ENCODE measurements at regions not wholly inside any gene's neighbourhood (a gene's known extent, or its start where the extent isn't known, plus 50 kb on each side); places are given as distances from the start of the nearest gene placed in this dataset.

DNA sequence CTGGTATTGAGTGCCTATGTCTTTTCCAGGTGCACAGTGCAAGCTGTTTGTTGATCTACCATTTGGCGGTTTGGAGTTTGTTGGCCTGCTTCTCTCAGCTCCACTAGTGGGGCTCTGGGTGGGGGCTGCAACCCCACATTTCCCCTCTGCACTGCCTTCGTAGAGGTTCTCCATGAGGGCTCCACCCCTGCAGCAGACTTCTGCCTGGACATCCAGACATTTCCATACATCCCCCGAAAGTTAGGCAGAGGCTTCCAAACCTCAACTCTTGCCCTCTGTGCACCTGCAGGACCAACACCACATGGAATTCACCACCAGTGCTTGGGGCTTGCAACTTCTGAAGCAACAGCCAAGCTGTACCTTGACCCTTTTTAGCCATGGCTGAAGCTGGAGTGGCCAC is 1024.1 kb downstream of the TMTC2 start:
- TF ChIP-seq, protein P1, sequence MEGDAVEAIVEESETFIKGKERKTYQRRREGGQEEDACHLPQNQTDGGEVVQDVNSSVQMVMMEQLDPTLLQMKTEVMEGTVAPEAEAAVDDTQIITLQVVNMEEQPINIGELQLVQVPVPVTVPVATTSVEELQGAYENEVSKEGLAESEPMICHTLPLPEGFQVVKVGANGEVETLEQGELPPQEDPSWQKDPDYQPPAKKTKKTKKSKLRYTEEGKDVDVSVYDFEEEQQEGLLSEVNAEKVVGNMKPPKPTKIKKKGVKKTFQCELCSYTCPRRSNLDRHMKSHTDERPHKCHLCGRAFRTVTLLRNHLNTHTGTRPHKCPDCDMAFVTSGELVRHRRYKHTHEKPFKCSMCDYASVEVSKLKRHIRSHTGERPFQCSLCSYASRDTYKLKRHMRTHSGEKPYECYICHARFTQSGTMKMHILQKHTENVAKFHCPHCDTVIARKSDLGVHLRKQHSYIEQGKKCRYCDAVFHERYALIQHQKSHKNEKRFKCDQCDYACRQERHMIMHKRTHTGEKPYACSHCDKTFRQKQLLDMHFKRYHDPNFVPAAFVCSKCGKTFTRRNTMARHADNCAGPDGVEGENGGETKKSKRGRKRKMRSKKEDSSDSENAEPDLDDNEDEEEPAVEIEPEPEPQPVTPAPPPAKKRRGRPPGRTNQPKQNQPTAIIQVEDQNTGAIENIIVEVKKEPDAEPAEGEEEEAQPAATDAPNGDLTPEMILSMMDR (optimal IDR thresholded peaks at IDR 0.05 in 1 of 3, IDR thresholded peaks at IDR 0.05 in 1 of 3, conservative IDR thresholded peaks at IDR 0.05 in 1 of 3; ENCODE audit: extremely low read depth in 1 of 3, insufficient read depth in 2 of 3, low read length in 3 of 3): no peak
- no peak for TF ChIP-seq EZH2 (IDR thresholded peaks at IDR 0.05; ENCODE audit: low read length)
- DNase-seq (ENCODE audit: low read depth, low spot score) (no peak), FAIRE-seq (no peak)
- H3K9ac ChIP-seq (ENCODE audit: control insufficient read depth, extremely low read depth, insufficient read depth, low read length): no peak overlapping the region
- no peaks in the 10 kb centered on the region for H3K79me2 ChIP-seq (ENCODE audit: control insufficient read depth, insufficient read depth, low read length)
- no peak overlapping the region for H2AFZ ChIP-seq (ENCODE audit: control insufficient read depth, low read length)
- no peaks in the 10 kb centered on the region for H4K20me1 ChIP-seq (ENCODE audit: control insufficient read depth, extremely low read depth, insufficient read depth, low read length)
- H3K36me3 ChIP-seq (ENCODE audit: control insufficient read depth in 2 of 2, extremely low read depth in 1 of 2, insufficient read depth in 2 of 2, low read length in 2 of 2): no peaks in the 10 kb centered on the region
- H3K27me3 ChIP-seq (ENCODE audit: control insufficient read depth, extremely low read depth, insufficient read depth, low read length): no peaks in the 10 kb centered on the region
- no peaks in the 10 kb centered on the region for H3K9me1 ChIP-seq (ENCODE audit: control insufficient read depth, extremely low read depth, insufficient read depth, low read length)
- H3K4me3 ChIP-seq (ENCODE audit: control insufficient read depth in 2 of 3, extremely low read depth in 1 of 3, insufficient read depth in 2 of 3, low read depth in 1 of 3, low read length in 3 of 3): no peak overlapping the region
- H3K4me2 ChIP-seq (ENCODE audit: control insufficient read depth, extremely low read depth, insufficient read depth, low read depth, low read length): no peak overlapping the region
- peaks cover 3% of the 10 kb centered on the region for H3K9me3 ChIP-seq (ENCODE audit: control insufficient read depth, low read depth, low read length)
- H3K27ac ChIP-seq (ENCODE audit: control insufficient read depth, insufficient read depth, low read length): no peak overlapping the region
- dilution Hi-C loops (cut with MboI; ENCODE audit: extremely low pct_ligation_motif_present, low sequenced_read_pairs): no loop called here
- no peaks in the 10 kb centered on the region for H3K4me1 ChIP-seq (ENCODE audit: control insufficient read depth, extremely low read depth, insufficient read depth, low read length)

DNA sequence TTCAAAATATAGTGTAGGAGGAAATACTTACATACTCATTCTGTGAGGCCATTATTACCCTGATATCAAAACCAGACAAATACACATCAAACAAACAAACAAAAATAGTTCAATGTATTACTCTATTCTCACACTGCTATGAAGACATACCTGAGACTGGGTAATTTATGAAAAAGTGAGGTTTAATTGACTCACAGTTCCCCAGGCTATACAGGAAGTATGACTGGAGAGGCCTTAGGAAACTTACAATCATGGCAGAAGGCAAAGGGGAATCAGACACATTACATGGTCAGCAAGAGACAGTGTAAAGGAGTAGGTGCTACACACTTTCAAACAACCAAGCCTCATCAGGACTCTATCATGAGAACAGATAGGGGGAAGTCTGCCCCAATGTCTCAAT is 1023.2 kb downstream of the TMTC2 start:
- Histone ChIP-seq H3K27ac (ENCODE audit: control insufficient read depth, insufficient read depth, low read length) (no peak overlapping the region), H3K4me1 (ENCODE audit: control insufficient read depth, extremely low read depth, insufficient read depth, low read length) (no peaks in the 10 kb centered on the region), H3K4me2 (ENCODE audit: control insufficient read depth, extremely low read depth, insufficient read depth, low read depth, low read length) (no peak overlapping the region), H3K4me3 (ENCODE audit: control insufficient read depth in 2 of 3, extremely low read depth in 1 of 3, insufficient read depth in 2 of 3, low read depth in 1 of 3, low read length in 3 of 3) (no peak overlapping the region), H4K20me1 (ENCODE audit: control insufficient read depth, extremely low read depth, insufficient read depth, low read length) (no peaks in the 10 kb centered on the region), H3K27me3 (ENCODE audit: control insufficient read depth, extremely low read depth, insufficient read depth, low read length) (no peaks in the 10 kb centered on the region), H3K36me3 (ENCODE audit: control insufficient read depth in 2 of 2, extremely low read depth in 1 of 2, insufficient read depth in 2 of 2, low read length in 2 of 2) (no peaks in the 10 kb centered on the region), H3K9ac (ENCODE audit: control insufficient read depth, extremely low read depth, insufficient read depth, low read length) (no peak overlapping the region), H2AFZ (ENCODE audit: control insufficient read depth, low read length) (no peak overlapping the region), H3K79me2 (ENCODE audit: control insufficient read depth, insufficient read depth, low read length) (no peaks in the 10 kb centered on the region), H3K9me1 (ENCODE audit: control insufficient read depth, extremely low read depth, insufficient read depth, low read length) (no peaks in the 10 kb centered on the region), H3K9me3 (ENCODE audit: control insufficient read depth, low read depth, low read length) (peaks cover 3% of the 10 kb centered on the region)
- TF ChIP-seq, protein P1 (optimal IDR thresholded peaks at IDR 0.05 in 1 of 3, IDR thresholded peaks at IDR 0.05 in 1 of 3, conservative IDR thresholded peaks at IDR 0.05 in 1 of 3; ENCODE audit: extremely low read depth in 1 of 3, insufficient read depth in 2 of 3, low read length in 3 of 3): no peak
- no peak for TF ChIP-seq EZH2 (IDR thresholded peaks at IDR 0.05; ENCODE audit: low read length)
- DNase-seq (ENCODE audit: low read depth, low spot score) (no peak), FAIRE-seq (no peak)
- dilution Hi-C loops (cut with MboI; ENCODE audit: extremely low pct_ligation_motif_present, low sequenced_read_pairs): no loop called here

Data from keratinocyte (primary cell).